K562 (cell line): ENCODE measurements at regions not wholly inside any gene's neighbourhood (a gene's known extent, or its start where the extent isn't known, plus 50 kb on each side); places are given as distances from the start of the nearest gene placed in this dataset.

Experiments
- BHLHE40 ChIP-seq: IDR thresholded peaks from 2 replicates; pipeline ENCODE4 v1.6.1; 2011; ENCODE audit warnings: low read length, improper control_type of control experiment
- HNRNPUL1 ChIP-seq: fragments of 200-400 bp; formaldehyde crosslinking; IDR thresholded peaks from 2 replicates; pipeline ENCODE4 v1.6.1; 2017; ENCODE audit warnings: low read length
- LARP7 ChIP-seq: fragments of 450-650 bp; IDR thresholded peaks from 2 replicates; pipeline ENCODE4 v1.6.1; 2016
- ZKSCAN1 ChIP-seq: fragments of 150-350 bp; IDR thresholded peaks from 2 replicates; pipeline ENCODE4 v1.6.1; 2016; ENCODE audit warnings: low read depth, low read length
- ZNF561 ChIP-seq: fragments of 450-650 bp; formaldehyde crosslinking; conservative IDR thresholded peaks from 2 replicates; pipeline ENCODE4 v1.4.0; 2020; ENCODE audit warnings: mild to moderate bottlenecking, moderate library complexity

- TF ChIP-seq ZNF561 (CRISPR knock-in tag) (no peak), BHLHE40 (no peak), LARP7 (no peak), HNRNPUL1 (no peak), ZKSCAN1 (no peak)
These were observed 73.5 kb downstream of the KCNF1 start for GRCh38 chr2:10985260-10985659.
